Heart left ventricle (tissue), 13 donors: ENCODE measurements at regions not wholly inside any gene's neighbourhood (a gene's known extent, or its start where the extent isn't known, plus 50 kb on each side); places are given as distances from the start of the nearest gene placed in this dataset.

Source experiments
- POLR2A ChIP-seq, 2 donors: fragments of 450-650 bp; IDR thresholded peaks; one replicate each; pipeline ENCODE4 v1.6.1; 2017; ENCODE audit warnings: antibody characterized with exemption in 2 of 2, mild to moderate bottlenecking in 2 of 2, moderate library complexity in 2 of 2
- TF ChIP-seq, protein P1 (sequence below), 12 donors: fragments of 200-600 bp; sonication (generic) in 4 of 12; IDR thresholded peaks; one replicate each; pipeline versions ENCODE4 v1.5.0 to v1.8.0; 2018 to 2022; ENCODE audit warnings: antibody characterized with exemption in 12 of 12, mild to moderate bottlenecking in 5 of 12
- donor health status: ischemic (EF 13 %, LVEDD 7.1; RV severe dilation, severe dysfunction).
- donor health status: DM: no; HTN: yes; CAD: no.
- donor health status: DM: no; HTN: no; CAD: no.
- donor health status: ischemic (EF 25% LVEDD 6.9; RV normal size, moderate dysfunction).
- donor health status: ischemic (EF 25% LVEDD 5.7; RV mildly dilated, moderate dysfunction).
- donor health status: ischemic (EF 35%, LVEDD 5.7; RV mildly dilated, moderate dysfunction).
- donor health status: nonischemic (EF 11% LVEDD 7.7; RV severe dilation, severe dysfunction).
- donor health status: DM: yes; HTN: yes; CAD: no.
- donor health status: PGD.
- donor health status: ischemic (EF 29% LVEDD 5.4; RV normal size, mild dysfunction).
- donor health status: nonischemic (EF 23%, LVEDD 6.1; RV moderate dilation, normal function).

GRCh38 chr5:146273109-146273508 is 65.5 kb upstream of the POU4F3 start:
- TF ChIP-seq, protein P1, sequence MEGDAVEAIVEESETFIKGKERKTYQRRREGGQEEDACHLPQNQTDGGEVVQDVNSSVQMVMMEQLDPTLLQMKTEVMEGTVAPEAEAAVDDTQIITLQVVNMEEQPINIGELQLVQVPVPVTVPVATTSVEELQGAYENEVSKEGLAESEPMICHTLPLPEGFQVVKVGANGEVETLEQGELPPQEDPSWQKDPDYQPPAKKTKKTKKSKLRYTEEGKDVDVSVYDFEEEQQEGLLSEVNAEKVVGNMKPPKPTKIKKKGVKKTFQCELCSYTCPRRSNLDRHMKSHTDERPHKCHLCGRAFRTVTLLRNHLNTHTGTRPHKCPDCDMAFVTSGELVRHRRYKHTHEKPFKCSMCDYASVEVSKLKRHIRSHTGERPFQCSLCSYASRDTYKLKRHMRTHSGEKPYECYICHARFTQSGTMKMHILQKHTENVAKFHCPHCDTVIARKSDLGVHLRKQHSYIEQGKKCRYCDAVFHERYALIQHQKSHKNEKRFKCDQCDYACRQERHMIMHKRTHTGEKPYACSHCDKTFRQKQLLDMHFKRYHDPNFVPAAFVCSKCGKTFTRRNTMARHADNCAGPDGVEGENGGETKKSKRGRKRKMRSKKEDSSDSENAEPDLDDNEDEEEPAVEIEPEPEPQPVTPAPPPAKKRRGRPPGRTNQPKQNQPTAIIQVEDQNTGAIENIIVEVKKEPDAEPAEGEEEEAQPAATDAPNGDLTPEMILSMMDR (IDR thresholded peaks at IDR 0.05): no peak
- no peak for TF ChIP-seq POLR2A (IDR thresholded peaks at IDR 0.05)
